ENCODE measurements at regions not wholly inside any gene's neighbourhood (a gene's known extent, or its start where the extent isn't known, plus 50 kb on each side); places are given as distances from the start of the nearest gene placed in this dataset.
A peak's percentile ranks its signal among the peaks of the same experiment; 100 is the strongest.

DNA sequence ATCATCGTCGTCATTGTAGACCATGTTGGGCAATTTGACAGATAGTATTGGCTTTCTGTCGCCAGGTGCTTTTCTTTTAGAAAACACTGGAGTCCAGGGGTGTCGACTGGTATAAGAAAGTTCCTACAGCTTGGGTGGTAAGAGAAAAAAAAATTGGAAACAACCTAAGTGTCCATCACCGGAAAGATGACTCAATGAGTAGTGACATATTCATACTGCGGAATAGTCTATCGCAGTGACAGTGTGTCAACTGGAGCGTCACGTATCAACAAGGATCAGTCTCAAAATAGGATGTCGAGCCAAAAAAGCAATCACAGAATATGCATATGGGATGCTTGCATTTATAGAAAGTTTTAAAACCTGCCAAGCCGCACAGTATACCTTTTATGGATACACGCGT, 157.6 kb downstream of the MN1 start:
- H3K4me1 ChIP-seq (replicated peaks in 1 of 4; ENCODE audit: control insufficient read depth in 3 of 4, insufficient read depth in 4 of 4, low read length in 3 of 4), result peaks cover 4 to 20% (median 13%) of the 10 kb centered on the region in 4 experiments
- no peaks in the 10 kb centered on the region for H3K9me3 ChIP-seq (ENCODE audit: insufficient read depth in 2 of 2, low read depth in 1 of 2, low read length in 1 of 2)
- WGBS, 2 experiments (ENCODE audit: extremely low coverage in 1 of 2, insufficient coverage in 1 of 2, insufficient read length in 1 of 2, insufficient replicate concordance in 2 of 2, low coverage in 1 of 2, low lambda C conversion rate in 2 of 2, missing lambda C conversion rate in 1 of 2), result 92% methylated on average over 13 of the region's 13 CpGs; no CpG with 5 or more reads in 1 of the 2 experiments
- H2BK15ac ChIP-seq (ENCODE audit: low read length), result no peak overlapping the region
- no peaks in the 10 kb centered on the region for H3K36me3 ChIP-seq (ENCODE audit: control insufficient read depth in 2 of 4, insufficient read depth in 4 of 4, low read length in 3 of 4)
- no peak overlapping the region for H3K9ac ChIP-seq (replicated peaks in 1 of 4; ENCODE audit: extremely low read depth in 1 of 4, low read depth in 3 of 4, low read length in 3 of 4)
- CTCF ChIA-PET (ENCODE audit: partially characterized antibody), result interaction anchor here (0.8 to 1.2 kb wide), 2 partner anchors 9 to 38 kb away, joined by 4 to 6 read pairs; no protein-coding TSS in a partner anchor
- no peak overlapping the region for H2BK5ac ChIP-seq (ENCODE audit: low read depth, low read length)
- peak overlapping the region; percentile 90; the same call in 1 of the 2 replicates for H2AK5ac ChIP-seq (ENCODE audit: low read depth, low read length)
- no peak overlapping the region for H3K56ac ChIP-seq (replicated peaks; ENCODE audit: insufficient read length, low read depth, low read length)
- H3K27me3 ChIP-seq (replicated peaks in 1 of 4; ENCODE audit: control insufficient read depth in 3 of 4, extremely low read depth in 1 of 4, insufficient read depth in 3 of 4, low read length in 3 of 4), result peaks cover 0 to 3% (median 0%) of the 10 kb centered on the region in 4 experiments; a peak in 2 of 7 replicates
- H3K4me3 ChIP-seq (ENCODE audit: extremely low read depth in 1 of 4, insufficient read depth in 2 of 4, low read depth in 3 of 4, low read length in 4 of 4), result no peak overlapping the region
- H3K4ac ChIP-seq (replicated peaks; ENCODE audit: insufficient read length, low read depth, low read length), result no peak overlapping the region
- H4K8ac ChIP-seq (ENCODE audit: extremely low read depth, insufficient read depth, low read length), result no peak overlapping the region
- no peak overlapping the region for H3K14ac ChIP-seq (ENCODE audit: insufficient read length)
- H2AFZ ChIP-seq (ENCODE audit: low read length), result no peak overlapping the region
- DNase-seq (ENCODE audit: low read depth in 1 of 2, low spot score in 2 of 2) (no peak), FAIRE-seq (no peak)
- H3K4me2 ChIP-seq (ENCODE audit: insufficient read depth in 1 of 2, low read depth in 2 of 2, low read length in 2 of 2), result no peak overlapping the region
- H3K23me2 ChIP-seq (ENCODE audit: low read depth, low read length), result peaks cover 2% of the 10 kb centered on the region; the same call in 1 of the 2 replicates
- H2BK120ac ChIP-seq (replicated peaks; ENCODE audit: low read depth, low read length), result no peak overlapping the region
- no peak overlapping the region for H2BK20ac ChIP-seq (ENCODE audit: low read length)
- H4K5ac ChIP-seq (ENCODE audit: insufficient read length, low read depth, low read length), result no peak overlapping the region
- H2BK12ac ChIP-seq (ENCODE audit: low read depth, low read length), result 0 out of 2 replicates have a peak overlapping the region, but pooled peaks have one; percentile 87
- no peak overlapping the region for H4K91ac ChIP-seq (replicated peaks; ENCODE audit: insufficient read length, low read length)
- no peak overlapping the region for H3K27ac ChIP-seq (ENCODE audit: low read depth, low read length)
- TF ChIP-seq NRF1 (IDR thresholded peaks at IDR 0.05; ENCODE audit: low read depth, low read length) (no peak), CHD1 (IDR thresholded peaks at IDR 0.05; ENCODE audit: low read depth, low read length) (no peak), RXRA (IDR thresholded peaks at IDR 0.05; ENCODE audit: insufficient read depth, low read depth, low read length) (no peak), BRCA1 (IDR thresholded peaks at IDR 0.05; ENCODE audit: low read depth, low read length) (no peak), TCF12 (IDR thresholded peaks at IDR 0.05; ENCODE audit: low read depth, low read length) (no peak), SRF (IDR thresholded peaks at IDR 0.05; ENCODE audit: low read depth, low read length) (no peak), KDM1A (IDR thresholded peaks at IDR 0.05; ENCODE audit: borderline replicate concordance, low read length) (no peak), BCL11A (IDR thresholded peaks at IDR 0.05; ENCODE audit: low read depth in 2 of 2, low read length in 2 of 2) (no peak), TAF1 (IDR thresholded peaks at IDR 0.05; ENCODE audit: low read depth, low read length) (no peak)
- TF ChIP-seq, protein P1, sequence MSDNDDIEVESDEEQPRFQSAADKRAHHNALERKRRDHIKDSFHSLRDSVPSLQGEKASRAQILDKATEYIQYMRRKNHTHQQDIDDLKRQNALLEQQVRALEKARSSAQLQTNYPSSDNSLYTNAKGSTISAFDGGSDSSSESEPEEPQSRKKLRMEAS (IDR thresholded peaks at IDR 0.05), result no peak
- no peaks in the 10 kb centered on the region for H4K20me1 ChIP-seq (replicated peaks in 1 of 2; ENCODE audit: control insufficient read depth in 1 of 2, insufficient read depth in 2 of 2, low read length in 2 of 2)
- no peak overlapping the region for H3K18ac ChIP-seq (ENCODE audit: extremely low read depth, low read length)
- H3K79me1 ChIP-seq (ENCODE audit: low read depth, low read length), result no peaks in the 10 kb centered on the region
- POLR2A ChIA-PET (ENCODE audit: partially characterized antibody), result interaction anchor here (1.2 kb wide), 1 partner anchor 27 kb away, joined by 3 read pairs; no protein-coding TSS in a partner anchor
- no peaks in the 10 kb centered on the region for H3K79me2 ChIP-seq (ENCODE audit: control insufficient read depth in 1 of 2, insufficient read depth in 2 of 2, low read length in 2 of 2)
- no peak overlapping the region for H3K23ac ChIP-seq (ENCODE audit: insufficient read length)

All from H1 (cell line).